ENCODE measurements at regions not wholly inside any gene's neighbourhood (a gene's known extent, or its start where the extent isn't known, plus 50 kb on each side); places are given as distances from the start of the nearest gene placed in this dataset.

- no peaks in the 10 kb centered on the region for H3K4me1 ChIP-seq (replicated peaks in 1 of 2)
- peak in 2 of 8 experiments; percentile 25 to 38 for ATAC-seq (replicated peaks in 6 of 8)
- no peak overlapping the region for H3K4me3 ChIP-seq
- in situ Hi-C loops (cut with MboI; ENCODE audit: low pct_unique_long_range_greater_than_20kb in 2 of 9, low sequenced_read_pairs in 9 of 9, unreplicated experiment in 9 of 9) = no loop called here
- H3K27ac ChIP-seq = no peak overlapping the region
- WGBS, 10 experiments = 0 to 95% (median 51%) methylated on average over 1 to 2 of the region's 2 CpGs; no CpG with 5 or more reads in 2 of the 10 experiments
These were observed 903.7 kb upstream of the ADGRL3 start for GRCh38 chr4:60296386-60296785.

- no peak overlapping the region for H3K27ac ChIP-seq
- H3K4me3 ChIP-seq = no peak overlapping the region
- WGBS, 10 experiments = 0 to 100% (median 77%) methylated on average over 1 to 2 of the region's 2 CpGs
- ATAC-seq (replicated peaks in 6 of 8) = peak in 2 of 8 experiments; percentile 63 to 73
- in situ Hi-C loops (cut with MboI; ENCODE audit: low pct_unique_long_range_greater_than_20kb in 2 of 9, low sequenced_read_pairs in 9 of 9, unreplicated experiment in 9 of 9) = no loop called here
- H3K4me1 ChIP-seq (replicated peaks in 1 of 2) = peaks cover 5% of the 10 kb centered on the region in 2 donors
These were observed 886.4 kb upstream of the ADGRL3 start for GRCh38 chr4:60313611-60314178.

GRCh38 chr4:60314416-60314815 lies 885.7 kb upstream of the ADGRL3 start:
- WGBS, 10 experiments = 0 to 61% (median 14%) methylated on average over 1 to 4 of the region's 4 CpGs
- no peak overlapping the region for H3K4me3 ChIP-seq
- in situ Hi-C loops (cut with MboI; ENCODE audit: low pct_unique_long_range_greater_than_20kb in 2 of 9, low sequenced_read_pairs in 9 of 9, unreplicated experiment in 9 of 9) = no loop called here
- ATAC-seq (replicated peaks in 6 of 8) = peak in 7 of 8 experiments; percentile 17 to 94 (median 93)
- H3K27ac ChIP-seq = no peak overlapping the region
- peaks cover 5% of the 10 kb centered on the region in 2 donors for H3K4me1 ChIP-seq (replicated peaks in 1 of 2)

- WGBS, 10 experiments = 0 to 100% (median 31%) methylated on average over 1 to 2 of the region's 2 CpGs; no CpG with 5 or more reads in 4 of the 10 experiments
- ATAC-seq (replicated peaks in 6 of 8) = no peak
These were observed 884.5 kb upstream of the ADGRL3 start for GRCh38 chr4:60315586-60315985.

GRCh38 chr4:60326735-60327134 lies 873.4 kb upstream of the ADGRL3 start:
- in situ Hi-C loops (cut with MboI; ENCODE audit: low pct_unique_long_range_greater_than_20kb in 2 of 9, low sequenced_read_pairs in 9 of 9, unreplicated experiment in 9 of 9) = no loop called here
- no peak for ATAC-seq (replicated peaks in 6 of 8)
- Histone ChIP-seq H3K4me1 (replicated peaks in 1 of 2) (no peaks in the 10 kb centered on the region), H3K4me3 (no peak overlapping the region), H3K27ac (no peak overlapping the region)
- WGBS, 10 experiments = 0 to 100% (median 97%) methylated on average over 1 to 3 of the region's 3 CpGs; no CpG with 5 or more reads in 2 of the 10 experiments

More at GRCh38 chr4:60315586-60315985, 884.5 kb upstream of the ADGRL3 start:
- H3K4me3 ChIP-seq = no peak overlapping the region
- in situ Hi-C loops (cut with MboI; ENCODE audit: low pct_unique_long_range_greater_than_20kb in 2 of 9, low sequenced_read_pairs in 9 of 9, unreplicated experiment in 9 of 9) = no loop called here
- H3K27ac ChIP-seq = no peak overlapping the region
- H3K4me1 ChIP-seq (replicated peaks in 1 of 2) = peaks cover 5% of the 10 kb centered on the region in 2 donors

- in situ Hi-C loops (cut with MboI; ENCODE audit: low pct_unique_long_range_greater_than_20kb in 2 of 9, low sequenced_read_pairs in 9 of 9, unreplicated experiment in 9 of 9) = no loop called here
- 0 to 100% (median 100%) methylated on average over 1 of the region's 1 CpG for WGBS, 10 experiments
- no peak for ATAC-seq (replicated peaks in 6 of 8)
- Histone ChIP-seq H3K4me3 (no peak overlapping the region), H3K4me1 (replicated peaks in 1 of 2) (no peaks in the 10 kb centered on the region), H3K27ac (no peak overlapping the region)
These were observed 872.5 kb upstream of the ADGRL3 start for GRCh38 chr4:60327651-60328050.

GRCh38 chr4:60344908-60345307 lies 855.2 kb upstream of the ADGRL3 start:
- peak in 3 of 8 experiments; percentile 81 to 99 (median 90) for ATAC-seq (replicated peaks in 6 of 8)
- WGBS, 10 experiments = 0 to 100% (median 77%) methylated on average over 1 to 2 of the region's 2 CpGs; no CpG with 5 or more reads in 3 of the 10 experiments
- Histone ChIP-seq H3K27ac (no peak overlapping the region), H3K4me1 (replicated peaks in 1 of 2) (no peaks in the 10 kb centered on the region), H3K4me3 (no peak overlapping the region)
- in situ Hi-C loops (cut with MboI; ENCODE audit: low pct_unique_long_range_greater_than_20kb in 2 of 9, low sequenced_read_pairs in 9 of 9, unreplicated experiment in 9 of 9) = no loop called here

GRCh38 chr4:60345392-60345791 lies 854.7 kb upstream of the ADGRL3 start:
- Histone ChIP-seq H3K27ac (no peak overlapping the region), H3K4me3 (no peak overlapping the region), H3K4me1 (replicated peaks in 1 of 2) (no peaks in the 10 kb centered on the region)
- in situ Hi-C loops (cut with MboI; ENCODE audit: low pct_unique_long_range_greater_than_20kb in 2 of 9, low sequenced_read_pairs in 9 of 9, unreplicated experiment in 9 of 9) = no loop called here
- ATAC-seq (replicated peaks in 6 of 8) = no peak

GRCh38 chr4:60359746-60360367 lies 840.3 kb upstream of the ADGRL3 start:
- Histone ChIP-seq H3K27ac (no peak overlapping the region), H3K4me3 (no peak overlapping the region), H3K4me1 (replicated peaks in 1 of 2) (no peaks in the 10 kb centered on the region)
- WGBS, 10 experiments = 0 to 93% (median 71%) methylated on average over 2 to 3 of the region's 3 CpGs
- in situ Hi-C loops (cut with MboI; ENCODE audit: low pct_unique_long_range_greater_than_20kb in 2 of 9, low sequenced_read_pairs in 9 of 9, unreplicated experiment in 9 of 9) = no loop called here
- ATAC-seq (replicated peaks in 6 of 8) = peak in 2 of 8 experiments; percentile 63 to 89

- in situ Hi-C loops (cut with MboI; ENCODE audit: low pct_unique_long_range_greater_than_20kb in 2 of 9, low sequenced_read_pairs in 9 of 9, unreplicated experiment in 9 of 9) = no loop called here
- Histone ChIP-seq H3K27ac (no peak overlapping the region), H3K4me3 (no peak overlapping the region), H3K4me1 (replicated peaks in 1 of 2) (no peaks in the 10 kb centered on the region)
- ATAC-seq (replicated peaks in 6 of 8) = no peak
- 7 to 94% (median 57%) methylated on average over 1 to 3 of the region's 3 CpGs; no CpG with 5 or more reads in 3 of the 10 experiments for WGBS, 10 experiments
These were observed 835.0 kb upstream of the ADGRL3 start for GRCh38 chr4:60365176-60365575.

- WGBS, 10 experiments = 8 to 83% (median 63%) methylated on average over 1 to 2 of the region's 2 CpGs; no CpG with 5 or more reads in 2 of the 10 experiments
- no peak overlapping the region for H3K27ac ChIP-seq
- no peaks in the 10 kb centered on the region for H3K4me1 ChIP-seq (replicated peaks in 1 of 2)
- H3K4me3 ChIP-seq = no peak overlapping the region
- in situ Hi-C loops (cut with MboI; ENCODE audit: low pct_unique_long_range_greater_than_20kb in 2 of 9, low sequenced_read_pairs in 9 of 9, unreplicated experiment in 9 of 9) = no loop called here
- ATAC-seq (replicated peaks in 6 of 8) = no peak
These were observed 833.5 kb upstream of the ADGRL3 start for GRCh38 chr4:60366661-60367060.

GRCh38 chr4:60368986-60369385 lies 831.1 kb upstream of the ADGRL3 start:
- 100% methylated on average over 1 of the region's 1 CpG; no CpG with 5 or more reads in 8 of the 10 experiments for WGBS, 10 experiments
- H3K4me3 ChIP-seq = no peak overlapping the region
- in situ Hi-C loops (cut with MboI; ENCODE audit: low pct_unique_long_range_greater_than_20kb in 2 of 9, low sequenced_read_pairs in 9 of 9, unreplicated experiment in 9 of 9) = no loop called here
- H3K27ac ChIP-seq = no peak overlapping the region
- H3K4me1 ChIP-seq (replicated peaks in 1 of 2) = no peaks in the 10 kb centered on the region
- no peak for ATAC-seq (replicated peaks in 6 of 8)

GRCh38 chr4:60378010-60378409 lies 822.1 kb upstream of the ADGRL3 start:
- 10 to 100% (median 65%) methylated on average over 1 of the region's 1 CpG; no CpG with 5 or more reads in 2 of the 10 experiments for WGBS, 10 experiments
- ATAC-seq (replicated peaks in 6 of 8) = peak in 1 of 8 experiments; percentile 10
- Histone ChIP-seq H3K4me1 (replicated peaks in 1 of 2) (no peaks in the 10 kb centered on the region), H3K27ac (no peak overlapping the region), H3K4me3 (no peak overlapping the region)
- in situ Hi-C loops (cut with MboI; ENCODE audit: low pct_unique_long_range_greater_than_20kb in 2 of 9, low sequenced_read_pairs in 9 of 9, unreplicated experiment in 9 of 9) = no loop called here

GRCh38 chr4:60384516-60384915 lies 815.6 kb upstream of the ADGRL3 start:
- peak in 1 of 8 experiments; percentile 29 for ATAC-seq (replicated peaks in 6 of 8)
- in situ Hi-C loops (cut with MboI; ENCODE audit: low pct_unique_long_range_greater_than_20kb in 2 of 9, low sequenced_read_pairs in 9 of 9, unreplicated experiment in 9 of 9) = no loop called here
- Histone ChIP-seq H3K27ac (no peak overlapping the region), H3K4me3 (no peak overlapping the region), H3K4me1 (replicated peaks in 1 of 2) (no peaks in the 10 kb centered on the region)
- WGBS, 10 experiments = 0 to 100% (median 92%) methylated on average over 1 to 2 of the region's 2 CpGs
